HFFc6 (cell line): ENCODE measurements at regions not wholly inside any gene's neighbourhood (a gene's known extent, or its start where the extent isn't known, plus 50 kb on each side); places are given as distances from the start of the nearest gene placed in this dataset.

Experiments
- DNase-seq: peaks from one replicate; pipeline ENCODE4 v3.0.0-alpha.2; 2018
- H3K27ac Mint-ChIP-seq: 2 replicates; pipeline ENCODE4 v1.8.0; 2020; ENCODE audit warnings: mild to moderate bottlenecking, mixed read lengths
- H3K27me3 Mint-ChIP-seq: 2 replicates; pipeline ENCODE4 v1.8.0; 2021; ENCODE audit warnings: mild to moderate bottlenecking, moderate library complexity, mixed read lengths; ENCODE audit not compliant: insufficient read depth
- H3K36me3 Mint-ChIP-seq: 2 replicates; pipeline ENCODE4 v1.8.0; 2021; ENCODE audit warnings: low read depth, mixed read lengths
- H3K4me1 Mint-ChIP-seq: 2 replicates; pipeline ENCODE4 v1.8.0; 2020; ENCODE audit warnings: low read depth, mixed read lengths
- H3K4me3 Mint-ChIP-seq: 2 replicates; pipeline ENCODE4 v1.8.0; 2020; ENCODE audit warnings: mild to moderate bottlenecking, moderate library complexity, mixed read lengths
- H3K9me3 Mint-ChIP-seq: 2 replicates; pipeline ENCODE4 v1.8.0; 2020; ENCODE audit warnings: mild to moderate bottlenecking, mixed read lengths
- TF ChIP-seq, protein P1 (sequence below): fragments of 200-600 bp; sonication (generic); IDR thresholded peaks from 2 replicates; pipeline ENCODE4 v1.5.0; 2021; ENCODE audit warnings: antibody characterized with exemption, mild to moderate bottlenecking

DNA sequence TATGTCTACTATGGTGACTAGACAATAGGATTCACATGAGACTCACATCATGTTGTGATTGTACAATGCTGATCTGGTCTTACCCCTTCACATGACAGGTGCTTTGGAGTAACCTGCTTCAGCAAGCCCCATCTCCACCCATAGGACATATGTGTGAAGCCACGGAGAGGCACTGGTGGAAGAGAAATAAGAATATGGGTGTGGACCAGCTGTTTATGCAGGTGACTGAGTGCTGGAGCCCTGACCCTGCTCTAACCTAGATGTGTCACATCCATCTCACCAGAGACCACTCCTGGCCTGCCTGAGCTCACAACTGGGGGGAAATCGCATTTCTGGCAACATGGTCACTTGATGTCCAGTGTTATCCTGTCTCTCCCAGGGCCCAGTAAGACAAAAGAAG is 119.7 kb downstream of the GGTLC2 start:
- no peaks in the 10 kb centered on the region for H3K4me1 Mint-ChIP-seq
- no peaks in the 10 kb centered on the region for H3K36me3 Mint-ChIP-seq
- peaks cover 19% of the 10 kb centered on the region for H3K27me3 Mint-ChIP-seq
- DNase-seq: no peak
- H3K27ac Mint-ChIP-seq: no peak overlapping the region
- TF ChIP-seq, protein P1, sequence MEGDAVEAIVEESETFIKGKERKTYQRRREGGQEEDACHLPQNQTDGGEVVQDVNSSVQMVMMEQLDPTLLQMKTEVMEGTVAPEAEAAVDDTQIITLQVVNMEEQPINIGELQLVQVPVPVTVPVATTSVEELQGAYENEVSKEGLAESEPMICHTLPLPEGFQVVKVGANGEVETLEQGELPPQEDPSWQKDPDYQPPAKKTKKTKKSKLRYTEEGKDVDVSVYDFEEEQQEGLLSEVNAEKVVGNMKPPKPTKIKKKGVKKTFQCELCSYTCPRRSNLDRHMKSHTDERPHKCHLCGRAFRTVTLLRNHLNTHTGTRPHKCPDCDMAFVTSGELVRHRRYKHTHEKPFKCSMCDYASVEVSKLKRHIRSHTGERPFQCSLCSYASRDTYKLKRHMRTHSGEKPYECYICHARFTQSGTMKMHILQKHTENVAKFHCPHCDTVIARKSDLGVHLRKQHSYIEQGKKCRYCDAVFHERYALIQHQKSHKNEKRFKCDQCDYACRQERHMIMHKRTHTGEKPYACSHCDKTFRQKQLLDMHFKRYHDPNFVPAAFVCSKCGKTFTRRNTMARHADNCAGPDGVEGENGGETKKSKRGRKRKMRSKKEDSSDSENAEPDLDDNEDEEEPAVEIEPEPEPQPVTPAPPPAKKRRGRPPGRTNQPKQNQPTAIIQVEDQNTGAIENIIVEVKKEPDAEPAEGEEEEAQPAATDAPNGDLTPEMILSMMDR: no peak
- H3K4me3 Mint-ChIP-seq: no peak overlapping the region
- no peaks in the 10 kb centered on the region for H3K9me3 Mint-ChIP-seq

DNA sequence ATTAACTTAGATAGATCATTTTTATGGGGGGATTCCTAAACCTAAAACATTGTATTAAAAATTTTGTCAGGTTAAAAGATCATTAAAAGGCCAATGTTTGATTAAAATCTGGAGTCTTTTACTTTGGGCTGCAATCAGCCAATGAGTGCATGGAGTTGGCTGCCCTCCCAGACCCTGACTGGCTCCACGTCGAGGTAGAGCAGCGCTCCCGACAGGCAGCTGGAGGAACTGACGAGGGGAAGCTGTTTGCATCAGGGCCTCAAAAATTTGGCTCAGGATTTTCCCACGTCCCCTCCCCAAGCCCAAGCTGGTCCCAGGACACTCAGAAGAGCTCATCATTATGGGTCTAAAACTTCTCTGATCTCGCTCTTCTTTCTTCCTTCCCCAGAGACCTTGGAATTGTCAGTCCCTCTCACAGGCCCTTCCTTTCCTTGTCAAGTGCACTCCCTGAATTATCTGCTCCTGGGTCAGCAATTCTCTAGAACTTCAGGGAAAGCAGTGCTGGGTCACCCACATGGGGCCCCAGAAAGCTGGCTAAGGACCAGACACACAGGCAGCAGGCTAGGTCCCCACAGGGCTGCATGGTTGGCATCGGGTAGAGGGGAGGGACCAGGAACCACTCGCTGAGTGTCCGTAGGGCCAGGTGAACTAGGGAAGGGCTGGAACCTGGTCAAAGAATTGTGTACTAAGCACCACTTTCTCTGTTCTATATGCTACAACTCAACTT is 119.6 kb upstream of the IGLL5 start:
- Mint-ChIP-seq H3K36me3 (no peaks in the 10 kb centered on the region), H3K27ac (no peak overlapping the region), H3K4me1 (no peaks in the 10 kb centered on the region), H3K4me3 (no peak overlapping the region), H3K9me3 (no peaks in the 10 kb centered on the region), H3K27me3 (peaks cover 21% of the 10 kb centered on the region)
- TF ChIP-seq, protein P1: no peak
- DNase-seq: no peak

DNA sequence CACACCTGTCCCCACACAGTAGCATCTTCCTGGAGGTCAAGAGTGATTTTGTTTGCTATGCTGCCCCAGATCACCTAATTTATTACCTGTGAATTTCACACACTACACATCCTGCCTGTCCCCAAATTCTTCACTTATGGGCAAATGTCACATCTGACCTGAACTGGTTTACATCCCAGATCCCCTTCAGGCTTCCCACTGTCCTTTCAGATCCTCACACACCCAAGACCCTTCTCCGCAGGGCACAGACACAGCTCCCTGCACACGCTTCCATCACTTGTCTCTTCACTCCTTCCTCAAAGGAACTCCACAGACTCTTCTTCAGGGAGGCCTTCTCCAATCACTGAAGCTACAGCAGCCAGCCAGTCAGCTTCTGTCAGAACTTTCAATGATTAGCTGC is 118.7 kb upstream of the IGLL5 start:
- peaks cover 23% of the 10 kb centered on the region for H3K27me3 Mint-ChIP-seq

DNA sequence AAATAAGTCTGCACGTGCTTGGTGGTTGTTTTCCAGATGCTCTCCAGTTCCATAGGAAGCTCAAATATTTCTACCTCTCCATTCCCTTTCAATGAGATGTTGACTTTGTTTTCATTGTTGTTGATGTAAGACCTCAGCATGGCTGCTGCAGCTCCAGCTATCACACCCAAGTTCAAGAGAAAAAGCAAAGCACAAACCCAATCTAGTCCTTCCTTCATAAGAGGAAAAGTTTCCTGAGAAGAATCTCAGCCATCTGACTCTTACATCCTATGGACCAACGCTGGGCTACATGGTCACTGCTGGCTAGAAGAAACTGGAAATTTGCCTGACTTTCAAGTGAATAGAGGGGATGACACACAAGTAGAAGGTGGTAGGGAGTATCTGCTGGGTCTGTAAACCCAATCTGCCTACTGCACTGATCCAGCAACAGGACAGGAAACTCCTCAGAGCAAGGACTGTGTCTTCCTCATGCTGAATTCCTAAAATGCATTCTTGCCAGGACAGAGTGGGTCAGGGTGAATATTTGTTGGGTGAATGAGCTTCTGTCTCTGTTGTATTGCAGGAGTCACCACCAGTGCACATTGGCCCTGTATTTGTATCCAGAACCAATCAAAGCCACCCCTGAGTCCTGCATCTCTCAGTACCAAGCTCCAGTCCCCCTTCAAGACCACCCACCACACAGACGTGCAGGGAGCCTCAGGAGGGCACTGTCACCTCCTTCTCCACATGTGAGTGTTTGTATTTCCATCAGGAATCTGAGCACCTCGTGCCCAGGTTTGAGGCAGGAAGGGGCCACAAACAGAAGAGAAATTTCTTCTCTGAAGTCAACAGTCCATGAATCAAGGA is 118.0 kb upstream of the IGLL5 start:
- H3K9me3 Mint-ChIP-seq: no peaks in the 10 kb centered on the region
- peaks cover 20% of the 10 kb centered on the region for H3K27me3 Mint-ChIP-seq
- H3K27ac Mint-ChIP-seq: no peak overlapping the region
- no peaks in the 10 kb centered on the region for H3K4me1 Mint-ChIP-seq
- TF ChIP-seq, protein P1: no peak
- DNase-seq: no peak
- H3K36me3 Mint-ChIP-seq: no peaks in the 10 kb centered on the region
- no peak overlapping the region for H3K4me3 Mint-ChIP-seq

More for the DNA sequence above, 118.7 kb upstream of the IGLL5 start:
- Mint-ChIP-seq H3K36me3 (no peaks in the 10 kb centered on the region), H3K27ac (no peak overlapping the region), H3K9me3 (no peaks in the 10 kb centered on the region), H3K4me1 (no peaks in the 10 kb centered on the region), H3K4me3 (no peak overlapping the region)
- no peak for DNase-seq
- TF ChIP-seq, protein P1: no peak

DNA sequence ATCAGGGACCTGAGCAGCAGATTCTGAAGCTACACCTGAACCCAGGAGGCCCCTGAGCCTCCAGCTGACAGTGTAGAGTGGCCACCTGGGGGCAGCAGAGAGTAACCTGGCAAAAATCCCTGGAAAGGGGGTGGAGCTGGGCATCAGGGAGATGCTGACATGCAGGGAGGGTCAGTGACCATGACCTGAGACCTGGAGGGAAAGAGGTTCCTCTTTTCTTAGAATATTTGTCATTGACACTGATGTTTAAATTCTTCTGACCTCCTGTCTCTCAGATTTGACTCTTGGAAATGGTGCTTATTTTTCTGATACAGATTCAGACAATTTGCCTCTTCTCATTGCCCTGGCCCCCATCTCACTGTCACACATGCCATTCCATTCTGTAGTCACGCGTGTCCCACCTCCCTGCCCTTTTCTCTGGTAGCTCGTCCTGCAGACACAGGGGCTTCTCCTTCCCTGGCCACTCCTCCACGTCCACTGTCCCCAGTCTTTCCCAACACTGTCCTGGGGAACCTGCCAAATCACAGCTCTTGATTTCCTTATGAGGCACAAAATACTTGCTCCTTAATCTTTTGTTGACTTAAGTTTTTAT is 117.2 kb upstream of the IGLL5 start:
- Mint-ChIP-seq H3K4me1 (no peaks in the 10 kb centered on the region), H3K27me3 (peaks cover 21% of the 10 kb centered on the region), H3K4me3 (no peak overlapping the region), H3K27ac (no peak overlapping the region), H3K9me3 (no peaks in the 10 kb centered on the region), H3K36me3 (no peaks in the 10 kb centered on the region)
- TF ChIP-seq, protein P1: peak; percentile 90
- DNase-seq: peak; percentile 27
